Pancreas (tissue), 10 donors: ENCODE measurements at regions not wholly inside any gene's neighbourhood (a gene's known extent, or its start where the extent isn't known, plus 50 kb on each side); places are given as distances from the start of the nearest gene placed in this dataset.

Source experiments
- ATAC-seq, 4 donors: fragments of 200-7000 bp; cut with Tn5 transposase; one replicate each; pipeline versions ENCODE4 v1.8.0 to v1.9.1; 2020; ENCODE audit warnings: mild to moderate bottlenecking in 4 of 4, moderate library complexity in 4 of 4
- DNase-seq, 6 donors: peaks; one replicate each; pipeline ENCODE4 v3.0.0-alpha.2; 2020
- FAIRE-seq: peaks from 2 replicates; lab custom pipeline; 2012; peaks lifted over from hg19 to GRCh38; lab: Jason Lieb, UNC
- H3K27ac ChIP-seq, 4 donors: fragments of 200-600 bp; sonication (generic); 1 replicate in 3 of 4; 2 replicates in 1 of 4; pipeline versions ENCODE4 v1.5.0 to v1.8.0; 2020
- H3K27me3 ChIP-seq, 4 donors: fragments of 200-600 bp; one replicate each; pipeline ENCODE4 v1.8.0; 2021
- H3K36me3 ChIP-seq, 3 donors: fragments of 200-600 bp; sonication (generic) in 1 of 3; one replicate each; pipeline versions ENCODE4 v1.5.0 to v1.8.0; 2020 to 2021
- H3K4me1 ChIP-seq, 3 donors: fragments of 200-600 bp; one replicate each; pipeline ENCODE4 v1.8.0; 2021
- H3K4me3 ChIP-seq, 4 donors: fragments of 200-600 bp; sonication (generic) in 2 of 4; one replicate each; pipeline versions ENCODE4 v1.5.0 to v1.8.0; 2020 to 2021
- H3K9me3 ChIP-seq, 4 donors: fragments of 200-600 bp; one replicate each; pipeline ENCODE4 v1.8.0; 2021
- CTCF ChIP-seq, 4 donors: fragments of 200-600 bp; sonication (generic) in 3 of 4; IDR thresholded peaks; one replicate each; pipeline versions ENCODE4 v1.5.0 to v1.8.0; 2021; ENCODE audit warnings: antibody characterized with exemption in 4 of 4
- WGBS, 2 donors: extraction: QIAGEN DNeasy Blood & Tissue Kit; methylation state at CpG; one replicate each; pipeline ENCODE4 v1.1.7; 2013; 5-methylcytosine and 5-hydroxymethylcytosine counted together
- intact Hi-C, 3 donors: fragments of 100-400 bp; cut with DNase I; formaldehyde crosslinking; loops; one replicate each; pipeline versions ENCODE4 v1.11.1 to v1.14.2; 2022
- donor health status: healthy with polysubstance abuse.
- donor health status: DM: no; HTN: no; CAD: no; lungs with moderate emphysema.
- donor health status: DM: no; HTN: no; CAD: no.
- donor health status: control.
- donor health status: control.
- donor health status: Bipolar disorder and iron deficiency.
- donor health status: DM: yes; HTN: yes; CAD: no.
- donor health status: DM: no; HTN: no; CAD: no.
- donor health status: DM: no; HTN: no; CAD: no.
- donor health status: DM: yes; HTN: yes; CAD: no.

GRCh38 chr10:128516180-128516579, 390.0 kb upstream of the MKI67 start:
- DNase-seq (no peak), FAIRE-seq (no peak), ATAC-seq (no peak)
- 61 to 74% methylated on average over 3 of the region's 3 CpGs for WGBS, 2 donors
- Histone ChIP-seq H3K36me3 (no peaks in the 10 kb centered on the region), H3K9me3 (no peaks in the 10 kb centered on the region), H3K27me3 (no peaks in the 10 kb centered on the region), H3K4me1 (no peaks in the 10 kb centered on the region), H3K4me3 (no peak overlapping the region), H3K27ac (no peak overlapping the region)
- intact Hi-C loops, result no loop called here
- TF ChIP-seq CTCF (IDR thresholded peaks at IDR 0.05), result no peak

DNA sequence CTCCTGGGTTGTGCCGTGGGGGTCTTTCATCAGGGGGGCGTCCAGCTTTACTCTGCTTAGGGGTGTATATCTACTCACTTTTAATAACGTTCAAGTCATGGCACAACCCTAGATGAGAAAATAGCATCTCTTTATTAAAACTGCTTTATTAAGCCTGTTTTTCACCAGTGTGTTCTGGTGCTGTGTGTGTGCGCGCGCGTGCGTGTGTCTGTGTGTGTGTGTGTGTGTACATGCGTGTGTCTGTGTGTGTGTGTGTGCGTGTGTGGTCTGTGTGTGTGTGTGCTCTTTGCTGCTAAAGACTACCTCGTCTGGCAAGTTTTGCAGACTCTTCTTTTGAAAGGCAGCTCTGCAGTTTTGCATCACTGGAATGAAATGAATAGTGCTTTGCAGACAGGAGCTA, 390.9 kb upstream of the MKI67 start:
- no peak for TF ChIP-seq CTCF (IDR thresholded peaks at IDR 0.05)
- Histone ChIP-seq H3K4me3 (no peak overlapping the region), H3K36me3 (no peaks in the 10 kb centered on the region), H3K27ac (no peak overlapping the region), H3K27me3 (peaks cover 0 to 3% (median 0%) of the 10 kb centered on the region in 4 donors), H3K4me1 (no peaks in the 10 kb centered on the region), H3K9me3 (no peaks in the 10 kb centered on the region)
- intact Hi-C loops, result no loop called here
- FAIRE-seq (no peak), DNase-seq (no peak), ATAC-seq (no peak)
- 56 to 66% methylated on average over 11 of the region's 11 CpGs for WGBS, 2 donors

DNA sequence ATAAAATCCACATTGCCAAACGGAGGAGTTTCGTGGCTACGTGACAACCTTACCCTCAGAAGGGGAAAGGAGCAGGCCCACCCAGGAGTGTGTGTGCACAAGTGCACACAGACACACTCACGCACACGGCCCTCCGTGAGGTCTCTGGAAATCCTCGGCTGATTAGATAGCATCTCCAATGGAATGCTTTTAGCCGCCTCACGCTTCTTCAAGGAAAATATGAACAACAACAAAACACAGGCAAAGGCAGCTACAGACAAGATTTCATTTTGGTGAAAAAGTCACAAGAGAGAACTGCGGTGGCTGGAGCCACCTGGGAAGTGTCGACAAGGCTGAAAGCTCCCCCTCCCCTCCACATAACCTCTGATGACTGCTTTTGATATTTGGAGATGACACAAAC, 391.8 kb upstream of the MKI67 start:
- DNase-seq (no peak), ATAC-seq (no peak), FAIRE-seq (no peak)
- Histone ChIP-seq H3K27ac (no peak overlapping the region), H3K27me3 (peaks cover 0 to 3% (median 0%) of the 10 kb centered on the region in 4 donors), H3K4me1 (no peaks in the 10 kb centered on the region), H3K9me3 (no peaks in the 10 kb centered on the region), H3K36me3 (no peaks in the 10 kb centered on the region), H3K4me3 (no peak overlapping the region)
- WGBS, 2 donors, result 51 to 60% methylated on average over 11 of the region's 11 CpGs
- intact Hi-C loops, result no loop called here
- no peak for TF ChIP-seq CTCF (IDR thresholded peaks at IDR 0.05)

DNA sequence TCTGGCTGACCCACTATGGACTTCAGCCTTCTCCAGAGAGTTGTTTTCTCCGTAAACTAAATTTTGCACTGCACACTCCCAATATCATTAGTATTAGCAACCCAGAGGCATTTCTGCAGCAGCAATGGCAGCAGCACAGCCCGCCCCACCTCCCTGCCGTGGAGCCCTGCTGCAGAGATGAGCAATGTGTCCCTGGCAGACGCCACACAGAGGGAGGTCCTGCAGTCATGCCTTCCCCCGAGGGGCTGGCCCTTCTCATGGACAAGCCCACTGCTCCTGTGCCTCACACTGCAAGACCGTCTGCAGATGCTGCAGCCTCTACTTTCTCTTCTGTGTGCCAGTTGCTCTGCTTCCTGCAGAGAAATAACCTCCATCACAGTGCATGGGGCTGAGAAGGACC, 393.4 kb upstream of the MKI67 start:
- Histone ChIP-seq H3K4me1 (no peaks in the 10 kb centered on the region), H3K36me3 (no peaks in the 10 kb centered on the region), H3K4me3 (no peak overlapping the region), H3K9me3 (no peaks in the 10 kb centered on the region), H3K27me3 (peaks cover 0 to 3% (median 0%) of the 10 kb centered on the region in 4 donors), H3K27ac (no peak overlapping the region)
- DNase-seq, result no peak
- 43 to 51% methylated on average over 6 of the region's 6 CpGs for WGBS, 2 donors
- FAIRE-seq, result no peak
- TF ChIP-seq CTCF (IDR thresholded peaks at IDR 0.05), result no peak
- intact Hi-C loops, result no loop called here
- no peak for ATAC-seq

DNA sequence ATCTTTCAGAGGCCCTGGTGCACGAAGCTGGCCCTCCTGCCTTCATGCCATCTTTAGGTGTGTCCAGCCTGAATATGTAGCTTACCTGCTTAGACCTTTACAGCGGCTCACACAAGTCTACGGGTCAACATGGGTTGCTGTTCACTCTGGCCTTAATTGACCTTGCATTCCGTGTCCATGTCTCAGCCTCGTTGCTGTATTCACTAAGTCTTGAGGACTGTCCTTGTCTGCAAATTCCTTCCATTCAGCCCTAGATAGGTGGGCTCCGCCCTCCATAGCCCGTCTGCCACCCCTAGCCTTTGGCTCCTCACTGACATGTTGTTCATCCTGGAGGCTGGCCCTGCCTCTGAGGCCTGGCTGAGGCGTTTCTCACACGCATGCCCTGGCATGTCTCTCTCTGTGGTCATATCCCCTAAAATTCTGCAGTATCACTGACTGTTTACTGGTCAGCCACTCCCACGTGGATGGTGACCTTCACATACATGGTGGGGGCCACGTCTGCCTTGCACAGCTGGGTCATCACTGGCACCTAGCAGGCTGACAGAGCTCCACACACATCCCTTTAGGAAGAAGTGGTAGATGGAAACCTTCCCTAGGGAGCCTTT, 394.1 kb upstream of the MKI67 start:
- H3K36me3 ChIP-seq, result no peaks in the 10 kb centered on the region
- no peak overlapping the region for H3K27ac ChIP-seq
- no peaks in the 10 kb centered on the region for H3K4me1 ChIP-seq
- ATAC-seq, result no peak
- WGBS, 2 donors, result 64 to 82% methylated on average over 11 of the region's 11 CpGs
- peaks cover 0 to 3% (median 0%) of the 10 kb centered on the region in 4 donors for H3K27me3 ChIP-seq
- no peak overlapping the region for H3K4me3 ChIP-seq
- TF ChIP-seq CTCF (IDR thresholded peaks at IDR 0.05), result no peak
- no peak for DNase-seq
- FAIRE-seq, result no peak
- no peaks in the 10 kb centered on the region for H3K9me3 ChIP-seq
- intact Hi-C loops, result no loop called here
